Mucosa of rectum (tissue), 2 donors: ENCODE measurements at regions not wholly inside any gene's neighbourhood (a gene's known extent, or its start where the extent isn't known, plus 50 kb on each side); places are given as distances from the start of the nearest gene placed in this dataset.
"Not testable (repeated sequence)": the region's sequence is repeated elsewhere in the genome, so short reads cannot be mapped to it uniquely, and the experiment has no call there.

Experiments
- H3K27ac ChIP-seq, 2 donors: one replicate each; pipeline ENCODE4 v1.7.0; 2013; ENCODE audit warnings: inconsistent platforms in 2 of 2, low read depth in 2 of 2, low read length in 2 of 2
- H3K27me3 ChIP-seq, 2 donors: one replicate each; pipeline ENCODE4 v1.7.0; 2013; ENCODE audit warnings: low read length in 2 of 2; ENCODE audit not compliant: control insufficient read depth in 2 of 2, insufficient read depth in 2 of 2
- H3K36me3 ChIP-seq, 2 donors: one replicate each; pipeline ENCODE4 v1.7.0; 2013; ENCODE audit warnings: low read length in 2 of 2; ENCODE audit not compliant: control insufficient read depth in 2 of 2, insufficient read depth in 2 of 2
- H3K4me1 ChIP-seq, 2 donors: one replicate each; pipeline ENCODE4 v1.7.0; 2013; ENCODE audit warnings: low read length in 2 of 2, mild to moderate bottlenecking in 1 of 2; ENCODE audit not compliant: control insufficient read depth in 2 of 2, insufficient read depth in 2 of 2
- H3K4me3 ChIP-seq, 2 donors: one replicate each; pipeline ENCODE4 v1.7.0; 2013; ENCODE audit warnings: low read length in 2 of 2
- H3K9ac ChIP-seq, 2 donors: one replicate each; pipeline ENCODE4 v1.7.0; 2013; ENCODE audit warnings: low read length in 2 of 2, low read depth in 1 of 2, mild to moderate bottlenecking in 1 of 2
- H3K9me3 ChIP-seq, 2 donors: one replicate each; pipeline ENCODE4 v1.7.0; 2013; ENCODE audit warnings: low read length in 2 of 2; ENCODE audit not compliant: control insufficient read depth in 2 of 2
- donor health status: healthy.
- donor health status: Normal muscosa, but diverticular disease.

DNA sequence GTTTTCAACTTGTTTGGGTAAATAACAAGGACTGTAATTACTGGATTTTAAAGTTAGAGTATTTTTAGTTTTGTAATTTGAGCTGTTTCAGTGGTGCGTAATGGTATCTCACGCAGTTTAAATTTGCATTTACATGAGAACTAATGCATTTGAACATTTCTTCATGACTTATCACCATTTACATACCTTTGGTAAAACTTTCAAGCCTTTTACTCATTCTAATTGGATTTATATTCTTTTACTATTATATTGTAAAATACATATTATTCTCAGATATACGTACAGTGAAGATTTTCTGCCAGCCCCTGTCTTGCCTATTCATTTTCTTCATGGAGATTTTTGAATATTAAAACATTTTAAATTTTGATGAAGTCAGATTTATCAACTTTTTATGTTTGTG lies 703.8 kb downstream of the MECOM start:
- H3K4me3 ChIP-seq = no peak overlapping the region

DNA sequence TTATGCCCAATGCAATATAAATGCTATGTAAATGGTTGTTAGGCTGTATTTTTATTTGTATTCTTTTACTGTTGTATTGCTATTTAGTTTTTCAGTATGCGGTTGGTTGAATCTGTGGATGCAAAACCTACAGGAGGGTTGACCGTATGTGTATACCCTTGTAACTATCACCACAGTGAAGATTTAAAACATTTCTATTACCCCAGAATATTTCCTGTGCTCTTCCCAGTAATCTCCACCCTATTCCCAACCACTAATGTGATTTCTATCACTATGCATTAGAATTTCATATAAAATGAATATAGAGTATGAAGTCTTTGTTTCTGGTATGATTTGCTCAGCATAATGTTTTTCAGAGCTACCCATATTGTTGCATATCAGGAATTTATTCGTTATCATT lies 705.0 kb downstream of the MECOM start:
- no peak overlapping the region for H3K27ac ChIP-seq
- H3K9ac ChIP-seq = no peak overlapping the region
- H3K4me1 ChIP-seq = no peaks in the 10 kb centered on the region
- H3K36me3 ChIP-seq = no peaks in the 10 kb centered on the region
- H3K27me3 ChIP-seq = no peaks in the 10 kb centered on the region
- peaks cover 0 to 3% of the 10 kb centered on the region in 2 donors for H3K9me3 ChIP-seq
- no peak overlapping the region for H3K4me3 ChIP-seq

More for the DNA sequence above, 703.8 kb downstream of the MECOM start:
- Histone ChIP-seq H3K27me3 (no peaks in the 10 kb centered on the region), H3K36me3 (no peaks in the 10 kb centered on the region), H3K9ac (no peak overlapping the region), H3K9me3 (no peaks in the 10 kb centered on the region), H3K4me1 (no peaks in the 10 kb centered on the region), H3K27ac (no peak overlapping the region)

DNA sequence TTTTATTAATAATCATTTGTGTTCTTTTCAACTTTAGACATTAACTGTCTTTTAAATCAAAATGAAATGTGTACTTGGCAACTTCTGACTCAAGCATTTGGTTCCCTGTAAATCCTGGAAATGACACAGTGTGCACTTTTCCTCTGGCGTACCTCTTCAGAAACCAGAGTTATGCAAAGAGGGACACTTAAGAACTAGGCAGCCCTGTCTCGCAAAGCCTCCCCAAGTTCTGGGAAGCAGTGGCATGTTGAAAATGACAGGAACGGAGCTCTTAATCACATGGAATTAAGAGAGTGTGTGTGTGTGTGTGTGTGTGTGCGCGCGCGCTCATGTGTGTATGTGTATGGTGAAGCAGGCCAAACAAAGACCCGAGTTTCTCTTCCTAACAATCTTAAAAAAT lies 707.4 kb downstream of the MECOM start:
- Histone ChIP-seq H3K9ac (no peak overlapping the region), H3K9me3 (peaks cover 0 to 3% of the 10 kb centered on the region in 2 donors), H3K27ac (no peak overlapping the region), H3K27me3 (no peaks in the 10 kb centered on the region), H3K4me3 (no peak overlapping the region), H3K36me3 (no peaks in the 10 kb centered on the region), H3K4me1 (no peaks in the 10 kb centered on the region)

DNA sequence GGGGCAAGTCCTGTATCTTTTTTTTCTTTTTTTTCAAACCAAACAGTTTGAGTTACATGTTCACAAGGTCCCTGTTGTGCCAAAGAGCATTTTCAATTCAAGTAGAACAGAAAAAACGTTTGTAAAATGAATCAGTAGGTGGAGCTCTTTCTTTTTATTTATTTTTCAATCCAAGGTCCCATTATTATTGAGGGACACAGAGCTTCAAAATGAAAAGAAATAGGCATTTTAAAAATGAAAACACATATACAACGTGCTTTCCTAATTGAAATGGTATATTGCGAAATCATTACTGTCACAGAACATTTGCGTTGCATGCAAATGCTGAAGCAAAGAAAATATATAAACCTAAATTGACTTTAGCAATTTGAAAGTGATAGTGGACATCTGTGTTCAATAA lies 711.0 kb downstream of the MECOM start:
- Histone ChIP-seq H3K27me3 (no peaks in the 10 kb centered on the region), H3K9ac (no peak overlapping the region), H3K9me3 (peaks cover 0 to 3% of the 10 kb centered on the region in 2 donors), H3K4me3 (no peak overlapping the region), H3K27ac (no peak overlapping the region), H3K4me1 (no peaks in the 10 kb centered on the region), H3K36me3 (no peaks in the 10 kb centered on the region)

DNA sequence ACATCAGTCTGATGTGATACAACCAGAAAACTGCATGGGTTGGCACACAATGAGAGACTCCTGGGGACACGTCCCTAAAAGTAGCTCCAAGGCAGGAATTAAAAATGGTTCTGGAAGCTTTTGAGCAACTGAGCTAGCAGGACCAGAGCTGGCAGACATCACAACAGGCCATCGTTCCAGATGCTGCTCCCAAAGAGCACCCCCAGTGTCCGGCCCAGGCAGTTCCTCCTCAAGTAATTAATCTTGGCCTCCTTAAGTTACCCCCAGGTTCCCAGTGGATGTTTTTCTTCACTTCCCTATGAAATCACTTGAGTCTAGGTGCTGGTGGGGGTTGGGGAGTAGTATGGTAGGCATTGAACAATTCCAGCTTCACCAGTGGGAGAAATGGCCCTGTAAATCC lies 711.6 kb downstream of the MECOM start:
- H3K9ac ChIP-seq = no peak overlapping the region
- no peak overlapping the region for H3K27ac ChIP-seq
- peaks cover 0 to 3% of the 10 kb centered on the region in 2 donors for H3K9me3 ChIP-seq
- H3K4me1 ChIP-seq = no peaks in the 10 kb centered on the region
- no peaks in the 10 kb centered on the region for H3K36me3 ChIP-seq
- no peak overlapping the region for H3K4me3 ChIP-seq
- H3K27me3 ChIP-seq = no peaks in the 10 kb centered on the region

DNA sequence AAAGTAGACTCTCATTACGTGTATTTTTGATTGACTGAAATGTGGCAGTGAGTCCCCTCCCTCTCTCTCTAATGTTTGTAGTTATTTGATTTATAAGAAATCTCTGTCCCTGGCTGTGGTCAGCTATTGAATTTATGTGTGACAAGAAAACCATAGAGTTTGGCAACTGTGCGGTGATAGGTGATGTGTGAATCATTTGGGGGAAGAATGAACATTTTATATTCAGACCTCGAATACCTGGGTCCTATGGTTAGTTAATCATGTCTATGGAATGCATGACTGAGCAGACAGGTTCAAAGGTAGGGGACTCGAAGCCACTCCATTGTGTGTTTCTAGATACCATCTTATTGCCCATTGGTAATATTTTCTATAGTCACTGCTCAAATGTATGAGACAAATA lies 712.1 kb downstream of the MECOM start:
- no peak overlapping the region for H3K4me3 ChIP-seq
- no peak overlapping the region for H3K27ac ChIP-seq
- no peaks in the 10 kb centered on the region for H3K36me3 ChIP-seq
- peaks cover 0 to 3% of the 10 kb centered on the region in 2 donors for H3K9me3 ChIP-seq
- no peaks in the 10 kb centered on the region for H3K27me3 ChIP-seq
- H3K4me1 ChIP-seq = no peaks in the 10 kb centered on the region
- no peak overlapping the region for H3K9ac ChIP-seq

DNA sequence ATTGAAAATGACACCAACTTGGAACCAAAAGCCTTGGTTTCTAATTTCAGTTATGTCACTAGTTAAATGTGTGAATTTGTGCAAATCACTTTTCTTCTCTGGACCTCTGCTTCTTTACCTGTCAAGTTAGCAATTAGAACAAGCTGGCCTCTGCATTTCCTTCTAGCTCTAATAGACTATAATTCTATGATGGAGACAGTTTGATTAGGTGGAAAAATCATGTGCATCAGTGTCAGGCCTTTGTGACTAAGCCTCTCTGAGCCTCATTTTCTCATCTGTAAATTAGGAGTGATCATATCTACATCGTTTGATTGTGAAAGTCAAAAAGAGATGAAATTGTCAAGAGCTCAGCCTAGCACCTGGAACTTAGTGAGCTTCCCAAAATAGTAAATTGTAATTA lies 712.9 kb downstream of the MECOM start:
- H3K27ac ChIP-seq = no peak overlapping the region
- H3K9ac ChIP-seq = no peak overlapping the region

DNA sequence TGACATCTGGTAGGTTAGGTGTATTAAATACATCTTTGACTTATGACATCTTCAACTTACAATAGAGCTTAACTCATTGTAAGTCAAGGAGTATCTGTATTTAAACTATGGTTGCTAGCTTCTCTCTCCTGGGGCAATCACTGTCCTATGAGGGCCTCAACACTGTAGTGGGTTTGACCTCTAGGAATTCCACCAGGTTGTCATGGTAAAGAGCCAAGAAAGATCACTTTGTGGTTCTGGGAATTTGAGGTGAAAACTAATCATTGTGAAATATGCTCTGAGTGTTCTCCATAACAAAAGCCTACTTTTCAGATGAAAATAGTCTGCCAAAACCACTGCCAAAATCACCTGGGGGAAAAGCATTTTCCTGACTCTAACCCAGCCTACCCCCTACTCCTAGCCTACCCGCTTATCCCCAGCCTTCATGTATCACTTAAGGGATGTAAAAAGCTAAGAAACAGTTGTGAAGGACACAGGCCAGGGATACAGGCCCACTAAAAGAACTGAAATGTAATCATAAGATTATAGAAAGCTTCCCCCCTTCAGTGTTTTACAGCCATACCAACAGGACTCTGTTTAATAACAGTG lies 723.8 kb downstream of the MECOM start:
- H3K4me1 ChIP-seq = no peaks in the 10 kb centered on the region
- H3K27ac ChIP-seq = no peak overlapping the region
- H3K9me3 ChIP-seq = no peaks in the 10 kb centered on the region
- H3K9ac ChIP-seq = no peak overlapping the region
- no peaks in the 10 kb centered on the region for H3K27me3 ChIP-seq
- H3K36me3 ChIP-seq = no peaks in the 10 kb centered on the region
- no peak overlapping the region for H3K4me3 ChIP-seq

More for the DNA sequence above, 712.9 kb downstream of the MECOM start:
- H3K27me3 ChIP-seq = no peaks in the 10 kb centered on the region
- H3K9me3 ChIP-seq = peaks cover 0 to 3% of the 10 kb centered on the region in 2 donors
- H3K36me3 ChIP-seq = no peaks in the 10 kb centered on the region
- no peaks in the 10 kb centered on the region for H3K4me1 ChIP-seq
- no peak overlapping the region for H3K4me3 ChIP-seq

DNA sequence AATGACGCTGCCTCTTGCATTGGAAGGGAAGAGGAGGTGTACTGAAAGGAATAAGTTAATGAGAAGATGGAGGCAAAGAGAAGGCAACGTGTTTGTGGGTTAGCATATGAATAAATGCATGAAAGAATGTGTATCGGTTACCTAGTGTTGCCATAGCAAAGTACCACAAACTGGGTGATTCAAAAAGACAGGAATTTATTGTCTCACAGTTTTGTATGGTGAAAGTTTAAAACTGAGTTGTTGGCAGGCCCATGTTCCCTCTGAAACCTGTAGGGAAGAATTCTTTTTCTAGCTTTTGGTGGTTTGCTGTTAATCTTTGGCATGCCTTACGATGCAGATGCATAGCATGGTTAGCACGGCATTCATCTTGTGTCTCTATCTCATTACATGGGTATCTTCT lies 729.9 kb downstream of the MECOM start:
- no peaks in the 10 kb centered on the region for H3K27me3 ChIP-seq

DNA sequence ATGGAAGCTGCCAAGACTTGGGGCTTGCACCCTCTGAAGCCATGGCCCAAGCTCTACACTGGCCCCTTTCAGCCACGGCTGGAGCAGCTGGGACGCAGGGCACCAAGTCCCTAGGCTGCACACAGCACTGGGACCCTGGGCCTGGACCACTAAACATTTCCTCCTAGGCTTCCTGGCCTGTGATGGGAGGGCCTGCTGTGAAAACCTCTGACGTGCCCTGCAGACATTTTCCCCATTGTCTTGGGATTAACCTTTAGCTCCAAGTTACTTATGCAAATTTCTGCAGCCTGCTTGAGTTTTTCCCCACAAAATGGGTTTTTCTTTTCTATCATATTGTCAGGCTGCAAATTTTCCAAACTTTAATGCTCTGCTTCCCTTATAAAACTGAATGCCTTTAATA lies 733.5 kb downstream of the MECOM start:
- not testable (repeated sequence) for H3K4me1 ChIP-seq, H3K9me3 ChIP-seq, H3K4me3 ChIP-seq, H3K9ac ChIP-seq, H3K27me3 ChIP-seq, H3K27ac ChIP-seq, H3K36me3 ChIP-seq

More for the DNA sequence above, 729.9 kb downstream of the MECOM start:
- H3K4me1 ChIP-seq = no peaks in the 10 kb centered on the region
- H3K9me3 ChIP-seq = no peaks in the 10 kb centered on the region
- no peak overlapping the region for H3K4me3 ChIP-seq
- H3K27ac ChIP-seq = no peak overlapping the region
- H3K36me3 ChIP-seq = no peaks in the 10 kb centered on the region
- H3K9ac ChIP-seq = no peak overlapping the region

DNA sequence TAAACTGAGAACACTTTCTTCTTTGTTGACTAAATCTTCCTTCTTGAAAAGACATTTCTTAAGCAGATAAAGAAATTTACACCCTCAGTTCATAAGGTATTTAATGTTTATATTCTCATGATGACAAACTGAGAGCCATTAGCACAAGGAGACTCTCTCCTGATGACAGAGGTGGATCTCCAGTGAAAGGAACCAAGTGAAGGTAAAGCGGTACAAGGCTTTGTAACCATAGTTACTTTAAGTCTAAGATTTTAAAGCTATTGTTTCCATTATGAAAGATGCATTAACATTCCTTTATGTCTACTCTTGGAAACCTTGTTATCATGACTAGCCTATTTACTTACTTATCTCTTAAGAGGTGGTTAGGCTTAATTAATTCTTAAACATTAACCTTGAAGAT lies 737.1 kb downstream of the MECOM start:
- no peak overlapping the region for H3K27ac ChIP-seq

More for the DNA sequence above, 737.1 kb downstream of the MECOM start:
- Histone ChIP-seq H3K9me3 (no peaks in the 10 kb centered on the region), H3K36me3 (no peaks in the 10 kb centered on the region), H3K9ac (no peak overlapping the region), H3K4me3 (no peak overlapping the region), H3K27me3 (no peaks in the 10 kb centered on the region), H3K4me1 (no peaks in the 10 kb centered on the region)
